HepG2 (cell line): ENCODE measurements at regions not wholly inside any gene's neighbourhood (a gene's known extent, or its start where the extent isn't known, plus 50 kb on each side); places are given as distances from the start of the nearest gene placed in this dataset.

ENCODE experiments used
- ATAC-seq: fragments of 200-7000 bp; cut with Tn5 transposase; 3 replicates; pipeline ENCODE4 v1.9.1; 2020; ENCODE audit warnings: mild to moderate bottlenecking, moderate library complexity
- BruUV-seq: library from RNA; stranded (reverse); fragments of 400-500 nt; replicated peaks from 2 replicates; lab custom pipeline; 2021; lab: Mats Ljungman, UMichigan
- CTCF ChIA-PET: fragments of 300-600 bp; formaldehyde crosslinking; extraction: SDS; loops from one replicate; lab custom pipeline; 2021; ENCODE audit warnings: low total read pairs, inconsistent platforms, low intra/inter-chr PET ratio; lab: Yijun Ruan, JAX
- POLR2A ChIA-PET: fragments of 350-600 bp; sonication (Branson Sonifier 250); formaldehyde crosslinking; loops from one replicate; lab custom pipeline; 2020; ENCODE audit warnings: antibody characterized with exemption, inconsistent platforms; lab: Yijun Ruan, JAX
- DNase-seq: peaks from one replicate; pipeline ENCODE4 v3.0.0-alpha.2; 2015; ENCODE audit warnings: low spot score
- FAIRE-seq: peaks from 3 replicates; lab custom pipeline; 2011; peaks lifted over from hg19 to GRCh38; lab: Jason Lieb, UNC
- H2AFZ ChIP-seq: one replicate; pipeline ENCODE4 v1.6.1; 2011; ENCODE audit warnings: low read length, inconsistent platforms
- H3K27ac ChIP-seq: fragments of 300-600 bp; 3 replicates; pipeline ENCODE4 v1.8.0; 2011; ENCODE audit warnings: mixed run types, mild to moderate bottlenecking, mixed read lengths, low read length, inconsistent platforms; ENCODE audit not compliant: insufficient read depth; ENCODE audit errors: extremely low read length
- H3K27me3 ChIP-seq, 2 experiments: fragments of 200-600 bp in 1 of 2; 2 replicates in 1 of 2; 3 replicates in 1 of 2; pipeline versions ENCODE4 v1.6.0 to v1.8.0; 2011; ENCODE audit warnings: low read length in 2 of 2, mild to moderate bottlenecking in 2 of 2, moderate library complexity in 2 of 2, inconsistent platforms in 1 of 2; ENCODE audit not compliant: insufficient read depth in 2 of 2, control insufficient read depth in 1 of 2
- H3K36me3 ChIP-seq, 2 experiments: fragments of 200-600 bp in 1 of 2; replicated peaks in 1 of 2; 2 replicates in 1 of 2; 3 replicates in 1 of 2; pipeline versions ENCODE4 v1.5.1 to v1.8.0; 2011; ENCODE audit warnings: low read length in 2 of 2, inconsistent platforms in 1 of 2; ENCODE audit not compliant: insufficient read depth in 2 of 2, control insufficient read depth in 1 of 2
- H3K4me1 ChIP-seq: 2 replicates; pipeline ENCODE4 v1.5.1; 2012; ENCODE audit warnings: low read length, inconsistent platforms; ENCODE audit not compliant: insufficient read depth
- H3K4me2 ChIP-seq: 2 replicates; pipeline ENCODE4 v1.6.0; 2011; ENCODE audit warnings: low read depth, low read length, inconsistent platforms
- H3K4me3 ChIP-seq, 3 experiments: fragments of 200-600 bp in 1 of 3; sonication (generic), shearing (Covaris generic) in 1 of 3; replicated peaks in 1 of 3; 2 replicates each; pipeline ENCODE4 v1.5.1; 2011 to 2016; ENCODE audit warnings: low read length in 3 of 3, inconsistent platforms in 2 of 3, low read depth in 2 of 3, mild to moderate bottlenecking in 2 of 3, control low read depth in 1 of 3, mixed read lengths in 1 of 3; ENCODE audit not compliant: insufficient read depth in 1 of 3
- H3K79me2 ChIP-seq: one replicate; pipeline ENCODE4 v1.6.1; 2011; ENCODE audit warnings: low read length, inconsistent platforms; ENCODE audit not compliant: insufficient read depth
- H3K9ac ChIP-seq: 2 replicates; pipeline ENCODE4 v1.6.0; 2011; ENCODE audit warnings: mild to moderate bottlenecking, low read depth, low read length, inconsistent platforms; ENCODE audit not compliant: insufficient read depth
- H3K9me3 ChIP-seq: 2 replicates; pipeline ENCODE4 v1.5.1; 2012; ENCODE audit warnings: mild to moderate bottlenecking, low read length
- H4K20me1 ChIP-seq: 2 replicates; pipeline ENCODE4 v1.6.0; 2011; ENCODE audit warnings: inconsistent platforms, mild to moderate bottlenecking, low read length, moderate library complexity; ENCODE audit not compliant: insufficient read depth
- CREB3 ChIP-seq: sonication (generic); formaldehyde crosslinking; IDR thresholded peaks from 2 replicates; pipeline ENCODE4 v1.5.0; 2020; ENCODE audit warnings: missing genetic modification reagents
- DBP ChIP-seq: sonication (generic); formaldehyde crosslinking; IDR thresholded peaks from 2 replicates; pipeline ENCODE4 v1.4.0; 2020; ENCODE audit warnings: missing genetic modification reagents; ENCODE audit errors: not compliant biosample characterization
- DPF2 ChIP-seq: sonication (generic); formaldehyde crosslinking; IDR thresholded peaks from 2 replicates; pipeline ENCODE4 v1.4.0; 2020; ENCODE audit warnings: mild to moderate bottlenecking, low read depth, missing genetic modification reagents, borderline replicate concordance
- HNRNPL ChIP-seq: fragments of 200-400 bp; formaldehyde crosslinking; IDR thresholded peaks from 2 replicates; pipeline ENCODE4 v1.6.1; 2017; ENCODE audit warnings: mild to moderate bottlenecking, low read depth, low read length
- IRX3 ChIP-seq: sonication (generic); formaldehyde crosslinking; IDR thresholded peaks from 2 replicates; pipeline ENCODE4 v1.8.1; 2023; ENCODE audit warnings: mild to moderate bottlenecking, low read depth, missing genetic modification reagents, borderline replicate concordance
- NFYC ChIP-seq: IDR thresholded peaks from 2 replicates; pipeline ENCODE4 v1.6.1; 2016; ENCODE audit warnings: missing genetic modification reagents, missing compliant biosample characterization
- THAP11 ChIP-seq: IDR thresholded peaks from 2 replicates; pipeline ENCODE4 v1.6.1; 2016; ENCODE audit warnings: missing biosample characterization, missing genetic modification reagents
- THAP7 ChIP-seq: sonication (generic); formaldehyde crosslinking; IDR thresholded peaks from 2 replicates; pipeline ENCODE4 v1.8.1; 2023; ENCODE audit warnings: mild to moderate bottlenecking, missing genetic modification reagents
- ZNF260 ChIP-seq: sonication (generic); formaldehyde crosslinking; IDR thresholded peaks from 2 replicates; pipeline ENCODE4 v1.4.0; 2020; ENCODE audit warnings: missing genetic modification reagents, low read depth, mild to moderate bottlenecking, borderline replicate concordance
- ZNF782 ChIP-seq: sonication (generic); formaldehyde crosslinking; IDR thresholded peaks from 2 replicates; pipeline ENCODE4 v1.4.0; 2020; ENCODE audit warnings: missing genetic modification reagents, mild to moderate bottlenecking, borderline replicate concordance
- WGBS: methylation state at CpG from one replicate; pipeline ENCODE4 v1.1.6; 2017; ENCODE audit warnings: low lambda C conversion rate; 5-methylcytosine and 5-hydroxymethylcytosine counted together
- in situ Hi-C: cut with HindIII; loops from 2 replicates; pipeline ENCODE4 v1.10.0; 2017; ENCODE audit warnings: low pct_unique_long_range_greater_than_20kb; ENCODE audit not compliant: extremely low pct_ligation_motif_present
- intact Hi-C: fragments of 100-400 bp; cut with micrococcal nuclease; formaldehyde crosslinking; loops from one replicate; pipeline ENCODE4 v1.10.0; 2022; ENCODE audit not compliant: unreplicated experiment

- Histone ChIP-seq H4K20me1 (no peaks in the 10 kb centered on the region), H3K4me1 (no peaks in the 10 kb centered on the region), H3K4me3 (no peak overlapping the region), H3K9ac (no peak overlapping the region), H3K79me2 (no peaks in the 10 kb centered on the region), H3K36me3 (no peaks in the 10 kb centered on the region), H3K27me3 (no peaks in the 10 kb centered on the region), H3K9me3 (no peaks in the 10 kb centered on the region), H3K4me2 (no peak overlapping the region), H2AFZ (no peak overlapping the region), H3K27ac (no peak overlapping the region)
- WGBS = 0% methylated on average over 1 of the region's 1 CpG
- no TSS peak for BruUV-seq
- no peak for TF ChIP-seq IRX3 (CRISPR knock-in tag)
- no peak for TF ChIP-seq THAP11 (CRISPR knock-in tag)
- no peak for TF ChIP-seq ZNF782
- TF ChIP-seq NFYC (CRISPR knock-in tag) = no peak
- no peak for TF ChIP-seq HNRNPL
- intact Hi-C loops (no loop called here), in situ Hi-C loops (no loop called here)
- DNase-seq (no peak), ATAC-seq (no peak), FAIRE-seq (no peak)
- ChIA-PET POLR2A (no interaction called here), CTCF (no interaction called here)
Measured at GRCh38 chr2:164205347-164205746, 415.9 kb downstream of the GRB14 start.

- CTCF ChIA-PET = no interaction called here
- DNase-seq = no peak
- POLR2A ChIA-PET = no interaction called here
- no peak for FAIRE-seq
- intact Hi-C loops (no loop called here), in situ Hi-C loops (no loop called here)
- Histone ChIP-seq H3K27ac (no peak overlapping the region), H4K20me1 (no peaks in the 10 kb centered on the region), H3K9ac (no peak overlapping the region), H2AFZ (no peak overlapping the region), H3K4me3 (no peak overlapping the region), H3K79me2 (no peaks in the 10 kb centered on the region), H3K4me1 (no peaks in the 10 kb centered on the region), H3K36me3 (no peaks in the 10 kb centered on the region), H3K27me3 (no peaks in the 10 kb centered on the region), H3K4me2 (no peak overlapping the region), H3K9me3 (no peaks in the 10 kb centered on the region)
- ATAC-seq = no peak
- no TSS peak for BruUV-seq
- under 1% methylated on average over 3 of the region's 3 CpGs for WGBS
- TF ChIP-seq CREB3 (CRISPR knock-in tag) (no peak), DBP (CRISPR knock-in tag) (no peak), THAP7 (CRISPR knock-in tag) (no peak), DPF2 (CRISPR knock-in tag) (no peak), ZNF260 (CRISPR knock-in tag) (no peak)
Measured at GRCh38 chr2:164203131-164203530, 418.2 kb downstream of the GRB14 start.
